GM23338 (cell line): ENCODE measurements at regions not wholly inside any gene's neighbourhood (a gene's known extent, or its start where the extent isn't known, plus 50 kb on each side); places are given as distances from the start of the nearest gene placed in this dataset.

Experiments used
- ATAC-seq: fragments of 200-7000 bp; cut with Tn5 transposase; 3 replicates; pipeline ENCODE4 v1.9.1; 2020
- DNase-seq: peaks from one replicate; pipeline ENCODE4 v3.0.0-alpha.2; 2015; ENCODE audit warnings: low spot score
- H2AFZ ChIP-seq: fragments of 200-600 bp; sonication (generic); 2 replicates; pipeline ENCODE4 v1.8.0; 2016; ENCODE audit warnings: antibody characterized with exemption, mild to moderate bottlenecking, moderate library complexity
- H3F3A ChIP-seq: fragments of 200-600 bp; sonication (generic); replicated peaks from 2 replicates; pipeline ENCODE4 v1.8.0; 2017; ENCODE audit warnings: antibody characterized with exemption, mixed run types, low read depth
- H3K27ac ChIP-seq: fragments of 200-600 bp; sonication (generic); 2 replicates; pipeline ENCODE4 v1.6.1; 2016; ENCODE audit warnings: low read depth
- H3K27me3 ChIP-seq: fragments of 200-600 bp; sonication (generic); 2 replicates; pipeline ENCODE4 v1.8.0; 2016; ENCODE audit warnings: mild to moderate bottlenecking, mixed run types, moderate library complexity; ENCODE audit not compliant: insufficient read depth
- H3K36me3 ChIP-seq: fragments of 200-600 bp; sonication (generic); 2 replicates; pipeline ENCODE4 v1.8.0; 2016; ENCODE audit warnings: mild to moderate bottlenecking; ENCODE audit not compliant: insufficient read depth
- H3K4me1 ChIP-seq: fragments of 200-600 bp; sonication (generic); 2 replicates; pipeline ENCODE4 v1.8.0; 2016; ENCODE audit warnings: mild to moderate bottlenecking, moderate library complexity; ENCODE audit not compliant: insufficient read depth
- H3K4me2 ChIP-seq: fragments of 200-600 bp; sonication (generic); 2 replicates; pipeline ENCODE4 v1.7.1; 2017; ENCODE audit warnings: mixed run types
- H3K4me3 ChIP-seq: fragments of 200-600 bp; sonication (generic); 2 replicates; pipeline ENCODE4 v1.6.1; 2016; ENCODE audit warnings: mixed run types
- H3K79me2 ChIP-seq: fragments of 200-600 bp; sonication (generic); replicated peaks from 2 replicates; pipeline ENCODE4 v1.8.0; 2017; ENCODE audit warnings: mild to moderate bottlenecking; ENCODE audit not compliant: insufficient read depth
- H3K9me2 ChIP-seq: fragments of 200-600 bp; sonication (generic); 2 replicates; pipeline ENCODE4 v1.8.0; 2017; ENCODE audit not compliant: insufficient read depth
- H4K20me1 ChIP-seq: fragments of 200-600 bp; sonication (generic); replicated peaks from 2 replicates; pipeline ENCODE4 v1.8.0; 2017; ENCODE audit warnings: mild to moderate bottlenecking; ENCODE audit not compliant: insufficient read depth
- H3K27ac Mint-ChIP-seq: 2 replicates; pipeline ENCODE4 v1.8.0; 2020; ENCODE audit warnings: inconsistent platforms, mild to moderate bottlenecking, moderate library complexity, mixed read lengths
- H3K27me3 Mint-ChIP-seq: 3 replicates; pipeline ENCODE4 v1.8.0; 2022; ENCODE audit warnings: low read depth, mild to moderate bottlenecking, moderate library complexity, mixed read lengths, inconsistent platforms; ENCODE audit not compliant: insufficient read depth, poor library complexity
- H3K36me3 Mint-ChIP-seq: 3 replicates; pipeline ENCODE4 v1.8.0; 2021; ENCODE audit warnings: low read depth, mild to moderate bottlenecking, inconsistent platforms, moderate library complexity, mixed read lengths
- H3K4me1 Mint-ChIP-seq: 3 replicates; pipeline ENCODE4 v1.8.0; 2020; ENCODE audit warnings: mild to moderate bottlenecking, inconsistent platforms, mixed read lengths
- H3K4me3 Mint-ChIP-seq: 3 replicates; pipeline ENCODE4 v1.8.0; 2021; ENCODE audit warnings: moderate library complexity, mild to moderate bottlenecking, inconsistent platforms, mixed read lengths
- H3K9me3 Mint-ChIP-seq: 3 replicates; pipeline ENCODE4 v1.8.0; 2020; ENCODE audit warnings: moderate library complexity, mild to moderate bottlenecking, inconsistent platforms, mixed read lengths
- CREB1 ChIP-seq: fragments of 250-450 bp; sonication (Bioruptor Pico); IDR thresholded peaks from 2 replicates; pipeline ENCODE4 v1.5.0; 2020; ENCODE audit warnings: low read depth, mild to moderate bottlenecking, moderate library complexity
- EZH2 ChIP-seq: fragments of 200-600 bp; sonication (generic); IDR thresholded peaks from one replicate; pipeline ENCODE4 v1.8.0; 2017; ENCODE audit warnings: antibody characterized with exemption, mild to moderate bottlenecking, low read depth; ENCODE audit not compliant: unreplicated experiment
- JUNB ChIP-seq: IDR thresholded peaks from one replicate; pipeline ENCODE4 v1.6.1; 2016; ENCODE audit warnings: antibody characterized with exemption; ENCODE audit not compliant: unreplicated experiment
- POLR2AphosphoS5 ChIP-seq: IDR thresholded peaks from 2 replicates; pipeline ENCODE4 v1.6.1; 2016; ENCODE audit warnings: antibody characterized with exemption, low read depth
- ZNF331 ChIP-seq: fragments of 250-450 bp; sonication (Bioruptor Pico); IDR thresholded peaks from 2 replicates; pipeline ENCODE4 v1.5.0; 2020; ENCODE audit warnings: low read depth, mild to moderate bottlenecking, moderate library complexity
- TF ChIP-seq, protein P1 (sequence below), 2 experiments: fragments of 200-600 bp in 1 of 2; sonication (generic) in 1 of 2; conservative IDR thresholded peaks; 2 replicates each; pipeline versions ENCODE4 v1.5.1 to v1.6.1; 2016 to 2017; ENCODE audit warnings: antibody characterized with exemption in 2 of 2, low read depth in 2 of 2, mild to moderate bottlenecking in 2 of 2, moderate library complexity in 1 of 2
- TF ChIP-seq, protein P2 (sequence below): IDR thresholded peaks from 2 replicates; pipeline ENCODE4 v1.6.1; 2016; ENCODE audit warnings: antibody characterized with exemption

DNA sequence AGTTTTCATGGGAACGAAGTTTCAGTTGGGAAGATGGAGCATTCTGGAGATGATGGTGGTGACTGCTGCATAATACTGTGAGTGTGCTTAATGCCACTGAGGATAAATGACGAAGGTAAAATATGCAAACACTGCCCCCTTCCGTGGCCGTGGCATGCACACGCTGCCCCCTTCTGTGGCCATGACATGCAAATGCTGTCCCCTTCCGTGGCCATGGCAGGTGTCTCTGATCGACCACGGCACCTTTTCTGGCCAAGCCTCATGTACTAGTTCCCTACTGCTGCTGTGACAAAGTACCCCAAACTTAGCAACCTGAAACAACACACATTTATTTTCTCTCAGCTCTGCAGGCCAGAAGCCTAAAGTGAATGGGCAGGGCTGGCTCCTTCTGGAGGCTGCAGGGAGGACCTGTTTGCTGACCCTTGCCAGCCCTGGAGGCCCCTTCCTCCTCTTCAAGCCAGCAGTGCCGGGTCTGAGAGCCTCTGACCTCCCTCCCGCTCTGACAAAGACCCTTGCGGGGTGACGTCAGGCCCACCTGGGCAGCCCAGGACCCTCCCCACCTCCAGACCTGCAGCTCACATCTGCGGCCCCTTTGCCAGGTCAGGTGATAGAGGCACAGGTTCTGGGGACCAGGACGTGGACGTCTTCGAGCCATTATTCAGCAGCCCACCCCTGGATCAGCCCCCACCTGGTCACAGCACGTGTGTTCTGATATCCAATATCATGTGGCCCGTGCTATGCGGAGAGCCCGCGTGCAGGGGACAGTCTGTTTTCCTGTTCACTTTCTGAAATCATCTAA is 82.0 kb downstream of the MICALL2 start:
- TF ChIP-seq, protein P1, sequence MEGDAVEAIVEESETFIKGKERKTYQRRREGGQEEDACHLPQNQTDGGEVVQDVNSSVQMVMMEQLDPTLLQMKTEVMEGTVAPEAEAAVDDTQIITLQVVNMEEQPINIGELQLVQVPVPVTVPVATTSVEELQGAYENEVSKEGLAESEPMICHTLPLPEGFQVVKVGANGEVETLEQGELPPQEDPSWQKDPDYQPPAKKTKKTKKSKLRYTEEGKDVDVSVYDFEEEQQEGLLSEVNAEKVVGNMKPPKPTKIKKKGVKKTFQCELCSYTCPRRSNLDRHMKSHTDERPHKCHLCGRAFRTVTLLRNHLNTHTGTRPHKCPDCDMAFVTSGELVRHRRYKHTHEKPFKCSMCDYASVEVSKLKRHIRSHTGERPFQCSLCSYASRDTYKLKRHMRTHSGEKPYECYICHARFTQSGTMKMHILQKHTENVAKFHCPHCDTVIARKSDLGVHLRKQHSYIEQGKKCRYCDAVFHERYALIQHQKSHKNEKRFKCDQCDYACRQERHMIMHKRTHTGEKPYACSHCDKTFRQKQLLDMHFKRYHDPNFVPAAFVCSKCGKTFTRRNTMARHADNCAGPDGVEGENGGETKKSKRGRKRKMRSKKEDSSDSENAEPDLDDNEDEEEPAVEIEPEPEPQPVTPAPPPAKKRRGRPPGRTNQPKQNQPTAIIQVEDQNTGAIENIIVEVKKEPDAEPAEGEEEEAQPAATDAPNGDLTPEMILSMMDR (conservative IDR thresholded peaks at IDR 0.05; ENCODE audit: low read depth in 2 of 2): 0 out of 4 replicates have a peak, but pooled peaks of 1 of the 2 experiments have one; percentile 7
- TF ChIP-seq ZNF331 (CRISPR knock-in tag) (no peak), POLR2AphosphoS5 (no peak), EZH2 (no peak)
- TF ChIP-seq, protein P2, sequence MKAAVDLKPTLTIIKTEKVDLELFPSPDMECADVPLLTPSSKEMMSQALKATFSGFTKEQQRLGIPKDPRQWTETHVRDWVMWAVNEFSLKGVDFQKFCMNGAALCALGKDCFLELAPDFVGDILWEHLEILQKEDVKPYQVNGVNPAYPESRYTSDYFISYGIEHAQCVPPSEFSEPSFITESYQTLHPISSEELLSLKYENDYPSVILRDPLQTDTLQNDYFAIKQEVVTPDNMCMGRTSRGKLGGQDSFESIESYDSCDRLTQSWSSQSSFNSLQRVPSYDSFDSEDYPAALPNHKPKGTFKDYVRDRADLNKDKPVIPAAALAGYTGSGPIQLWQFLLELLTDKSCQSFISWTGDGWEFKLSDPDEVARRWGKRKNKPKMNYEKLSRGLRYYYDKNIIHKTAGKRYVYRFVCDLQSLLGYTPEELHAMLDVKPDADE: no peak
- H3K27ac Mint-ChIP-seq: no peak overlapping the region
- H3K4me3 ChIP-seq: no peak overlapping the region
- DNase-seq: no peak
- H3K27me3 ChIP-seq: no peaks in the 10 kb centered on the region
- H3K9me2 ChIP-seq: no peaks in the 10 kb centered on the region
- H3F3A ChIP-seq: no peaks in the 10 kb centered on the region
- H3K4me1 Mint-ChIP-seq: no peaks in the 10 kb centered on the region
- H3K36me3 ChIP-seq: no peaks in the 10 kb centered on the region
- H2AFZ ChIP-seq: no peak overlapping the region
- H3K4me3 Mint-ChIP-seq: no peak overlapping the region
- H3K79me2 ChIP-seq: no peaks in the 10 kb centered on the region
- H3K27me3 Mint-ChIP-seq: peaks cover 10% of the 10 kb centered on the region
- ATAC-seq: no peak
- no peak overlapping the region for H3K27ac ChIP-seq
- no peaks in the 10 kb centered on the region for H3K4me1 ChIP-seq
- H4K20me1 ChIP-seq: no peaks in the 10 kb centered on the region
- no peak overlapping the region for H3K4me2 ChIP-seq
- no peaks in the 10 kb centered on the region for H3K9me3 Mint-ChIP-seq
- no peaks in the 10 kb centered on the region for H3K36me3 Mint-ChIP-seq

DNA sequence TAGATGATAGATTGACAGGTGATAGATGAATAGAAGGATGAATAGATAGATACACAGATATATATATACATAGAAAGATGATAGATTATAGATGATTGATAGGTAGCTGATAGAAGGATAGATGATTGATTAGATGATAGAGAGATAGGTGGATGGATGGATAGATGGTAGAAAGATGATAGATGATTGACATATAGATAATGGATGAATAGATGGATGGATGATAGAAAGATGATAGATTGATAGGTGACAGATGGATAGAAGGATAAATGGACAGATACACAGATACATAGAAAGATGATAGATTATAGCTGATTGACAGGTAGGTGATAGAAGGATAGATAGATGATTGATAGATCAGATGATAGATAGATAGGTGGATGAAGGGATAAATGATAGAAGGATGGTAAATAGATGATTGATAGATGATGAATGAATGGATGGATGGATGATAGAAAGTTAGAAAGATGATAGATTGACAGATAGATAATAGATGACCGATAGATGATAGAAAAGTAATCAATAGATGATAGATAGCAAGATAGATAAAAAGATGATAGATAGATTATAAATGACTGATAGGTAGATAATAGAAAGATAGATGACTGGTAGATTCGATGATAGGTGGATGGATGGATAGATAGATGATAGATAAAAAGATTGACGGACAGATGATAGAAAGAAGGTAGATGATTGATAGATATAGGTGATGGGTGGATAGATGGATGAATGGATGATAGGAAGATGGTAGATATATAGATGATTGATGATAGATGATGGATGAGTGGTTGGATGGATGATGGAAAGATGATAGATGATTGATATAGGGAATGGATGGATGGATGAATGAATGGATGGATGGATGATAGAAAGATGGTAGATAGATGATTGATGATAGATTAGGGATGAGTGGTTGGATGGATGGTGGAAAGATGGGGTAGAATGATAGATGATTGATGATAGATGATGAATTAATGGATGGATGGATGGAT is 80.4 kb downstream of the MICALL2 start:
- Mint-ChIP-seq H3K27ac (no peak overlapping the region), H3K9me3 (no peaks in the 10 kb centered on the region), H3K4me3 (no peak overlapping the region), H3K36me3 (no peaks in the 10 kb centered on the region), H3K4me1 (no peaks in the 10 kb centered on the region), H3K27me3 (no peaks in the 10 kb centered on the region)
- Histone ChIP-seq H3K4me3 (no peak overlapping the region), H2AFZ (no peak overlapping the region), H3F3A (no peaks in the 10 kb centered on the region), H3K36me3 (no peaks in the 10 kb centered on the region), H4K20me1 (no peaks in the 10 kb centered on the region), H3K79me2 (no peaks in the 10 kb centered on the region), H3K27me3 (no peaks in the 10 kb centered on the region), H3K4me1 (no peaks in the 10 kb centered on the region), H3K9me2 (no peaks in the 10 kb centered on the region), H3K27ac (no peak overlapping the region), H3K4me2 (no peak overlapping the region)
- no peak for ATAC-seq
- TF ChIP-seq JUNB: no peak
- TF ChIP-seq CREB1 (CRISPR knock-in tag): no peak
- no peak for DNase-seq
